ENCODE measurements at regions not wholly inside any gene's neighbourhood (a gene's known extent, or its start where the extent isn't known, plus 50 kb on each side); places are given as distances from the start of the nearest gene placed in this dataset.

- Histone ChIP-seq H3K27me3 (no peaks in the 10 kb centered on the region), H3K9me3 (no peaks in the 10 kb centered on the region), H3K27ac (no peak overlapping the region), H3K36me3 (no peaks in the 10 kb centered on the region), H3K9ac (ENCODE audit: low read depth in 2 of 2, low read length in 2 of 2) (no peak overlapping the region), H3K4me3 (no peak overlapping the region), H3K4me1 (no peaks in the 10 kb centered on the region)
- TF ChIP-seq CTCF (IDR thresholded peaks at IDR 0.05) = no peak
- intact Hi-C loops (cut with DNase I) = no loop called here
- DNase-seq = no peak
Observed at GRCh38 chr6:153849072-153849779, 189.8 kb upstream of the OPRM1 start.

GRCh38 chr6:153843420-153843819, 195.6 kb upstream of the OPRM1 start:
- intact Hi-C loops (cut with DNase I) = no loop called here
- Histone ChIP-seq H3K4me3 (no peak overlapping the region), H3K27me3 (no peaks in the 10 kb centered on the region), H3K9ac (ENCODE audit: low read depth in 2 of 2, low read length in 2 of 2) (no peak overlapping the region), H3K4me1 (no peaks in the 10 kb centered on the region), H3K27ac (no peak overlapping the region), H3K9me3 (no peaks in the 10 kb centered on the region), H3K36me3 (no peaks in the 10 kb centered on the region)
- no peak for TF ChIP-seq CTCF (IDR thresholded peaks at IDR 0.05)
- no peak for DNase-seq

- Histone ChIP-seq H3K9ac (ENCODE audit: low read depth in 2 of 2, low read length in 2 of 2) (no peak overlapping the region), H3K27ac (no peak overlapping the region), H3K9me3 (no peaks in the 10 kb centered on the region), H3K36me3 (no peaks in the 10 kb centered on the region), H3K4me3 (no peak overlapping the region), H3K27me3 (no peaks in the 10 kb centered on the region), H3K4me1 (no peaks in the 10 kb centered on the region)
- TF ChIP-seq CTCF (IDR thresholded peaks at IDR 0.05) = no peak
- DNase-seq = no peak
- intact Hi-C loops (cut with DNase I) = no loop called here
Observed at GRCh38 chr6:153842491-153842890, 196.5 kb upstream of the OPRM1 start.

DNA sequence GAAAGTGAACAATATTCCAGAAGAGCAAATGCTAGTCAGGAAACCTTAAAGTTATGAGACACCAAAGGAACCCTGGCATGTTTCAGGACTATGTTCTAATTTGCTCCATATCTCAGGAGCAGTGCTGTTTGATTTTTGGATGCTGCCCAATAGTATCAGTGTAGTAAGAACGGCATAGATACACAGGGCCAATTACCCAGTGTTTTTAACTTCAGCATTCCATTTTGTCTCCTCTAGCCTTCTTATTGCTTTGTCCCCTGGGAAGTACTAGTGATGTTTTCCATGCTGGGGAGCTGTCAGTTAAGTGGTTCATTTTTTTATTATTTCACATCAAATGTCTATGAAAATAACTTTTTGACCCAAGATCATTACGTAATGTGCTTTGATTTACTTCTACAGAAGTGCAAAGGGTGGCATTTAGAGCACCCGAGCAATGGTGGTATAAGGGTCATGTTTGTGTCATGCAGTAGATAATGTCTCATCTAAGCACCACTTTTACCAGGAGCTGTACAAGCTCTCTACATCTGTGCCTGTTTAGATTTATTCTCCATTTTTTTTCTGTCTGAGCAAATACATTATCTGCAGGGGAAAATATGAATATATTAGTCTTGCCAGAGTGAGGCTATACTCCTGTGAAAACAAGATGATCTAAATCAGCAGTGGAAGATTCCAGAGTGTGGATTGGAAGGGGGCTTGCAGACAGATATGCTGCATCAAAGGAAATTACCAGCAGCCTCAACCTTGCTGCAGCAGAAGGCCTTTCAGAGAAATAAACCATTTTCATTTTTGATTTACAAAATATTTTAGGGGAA, 198.8 kb upstream of the OPRM1 start:
- intact Hi-C loops (cut with DNase I) = no loop called here
- DNase-seq = no peak
- H3K27ac ChIP-seq = no peak overlapping the region
- H3K9me3 ChIP-seq = no peaks in the 10 kb centered on the region
- no peak overlapping the region for H3K4me3 ChIP-seq
- H3K4me1 ChIP-seq = no peaks in the 10 kb centered on the region
- TF ChIP-seq CTCF (IDR thresholded peaks at IDR 0.05) = no peak
- no peak overlapping the region for H3K9ac ChIP-seq (ENCODE audit: low read depth in 2 of 2, low read length in 2 of 2)
- H3K27me3 ChIP-seq = no peaks in the 10 kb centered on the region
- no peaks in the 10 kb centered on the region for H3K36me3 ChIP-seq

- intact Hi-C loops (cut with DNase I) = no loop called here
- H3K27ac ChIP-seq = no peak overlapping the region
- no peaks in the 10 kb centered on the region for H3K9me3 ChIP-seq
- no peak for DNase-seq
- no peak overlapping the region for H3K4me3 ChIP-seq
- TF ChIP-seq CTCF (IDR thresholded peaks at IDR 0.05) = no peak
- H3K9ac ChIP-seq (ENCODE audit: low read depth in 2 of 2, low read length in 2 of 2) = no peak overlapping the region
- no peaks in the 10 kb centered on the region for H3K4me1 ChIP-seq
- H3K36me3 ChIP-seq = no peaks in the 10 kb centered on the region
- no peaks in the 10 kb centered on the region for H3K27me3 ChIP-seq
Observed at GRCh38 chr6:153832543-153832942, 206.5 kb upstream of the OPRM1 start.
